SKM-1 (cell line): ENCODE measurements at regions not wholly inside any gene's neighbourhood (a gene's known extent, or its start where the extent isn't known, plus 50 kb on each side); places are given as distances from the start of the nearest gene placed in this dataset.
"Not testable (repeated sequence)": the region's sequence is repeated elsewhere in the genome, so short reads cannot be mapped to it uniquely, and the experiment has no call there.

Experiments
- DNase-seq: peaks from one replicate; lab custom pipeline; 2025; ENCODE audit not compliant: unreplicated experiment; lab: John Stamatoyannopoulos, UW

GRCh38 chr3:68676136-68676535 is 256.2 kb downstream of the TAFA4 start:
- DNase-seq, result no peak

- DNase-seq, result no peak
Measured at GRCh38 chr3:68667346-68667745, 265.0 kb downstream of the TAFA4 start.

GRCh38 chr3:68666429-68667136 is 265.8 kb downstream of the TAFA4 start:
- DNase-seq, result no peak

- no peak for DNase-seq
Measured at GRCh38 chr3:68664276-68664675, 268.1 kb downstream of the TAFA4 start.

- no peak for DNase-seq
Measured at GRCh38 chr3:68662176-68662575, 270.2 kb downstream of the TAFA4 start.

- DNase-seq, result not testable (repeated sequence)
Measured at GRCh38 chr3:68650657-68651056, 281.7 kb downstream of the TAFA4 start.

- DNase-seq, result no peak
Measured at GRCh38 chr3:68648494-68648893, 283.9 kb downstream of the TAFA4 start.

GRCh38 chr3:68631850-68632545 is 300.3 kb downstream of the TAFA4 start:
- no peak for DNase-seq

GRCh38 chr3:68620211-68620610 is 312.1 kb downstream of the TAFA4 start:
- DNase-seq, result no peak

GRCh38 chr3:68614087-68614486 is 318.3 kb downstream of the TAFA4 start:
- DNase-seq, result no peak

- no peak for DNase-seq
Measured at GRCh38 chr3:68571321-68571720, 361.0 kb downstream of the TAFA4 start.

GRCh38 chr3:68560728-68561127 is 371.6 kb downstream of the TAFA4 start:
- no peak for DNase-seq

- no peak for DNase-seq
Measured at GRCh38 chr3:68535782-68536181, 396.6 kb downstream of the TAFA4 start.

GRCh38 chr3:68523330-68523729 is 409.0 kb downstream of the TAFA4 start:
- no peak for DNase-seq

- no peak for DNase-seq
Measured at GRCh38 chr3:68515237-68515636, 417.1 kb downstream of the TAFA4 start.

GRCh38 chr3:68504201-68504600 is 428.1 kb downstream of the TAFA4 start:
- no peak for DNase-seq

- not testable (repeated sequence) for DNase-seq
Measured at GRCh38 chr3:68485845-68486244, 446.5 kb downstream of the TAFA4 start.

- no peak for DNase-seq
Measured at GRCh38 chr3:68485051-68485450, 447.3 kb downstream of the TAFA4 start.

- no peak for DNase-seq
Measured at GRCh38 chr3:68483601-68484000, 448.7 kb downstream of the TAFA4 start.

GRCh38 chr3:68483041-68483440 is 449.3 kb downstream of the TAFA4 start:
- DNase-seq, result no peak

- DNase-seq, result no peak
Measured at GRCh38 chr3:68482565-68482964, 449.8 kb downstream of the TAFA4 start.

GRCh38 chr3:68479779-68480178 is 452.6 kb downstream of the TAFA4 start:
- no peak for DNase-seq
